HL-60 (cell line): ENCODE measurements at regions not wholly inside any gene's neighbourhood (a gene's known extent, or its start where the extent isn't known, plus 50 kb on each side); places are given as distances from the start of the nearest gene placed in this dataset.

Experiments used
- POLR2AphosphoS5 ChIP-seq: IDR thresholded peaks from 2 replicates; pipeline ENCODE4 v1.6.1; 2012; ENCODE audit warnings: low read depth
- TF ChIP-seq, protein P1 (sequence below): IDR thresholded peaks from one replicate; pipeline ENCODE4 v1.5.1; 2011; ENCODE audit warnings: low read length, control low read depth, inconsistent platforms; ENCODE audit not compliant: insufficient read depth

- TF ChIP-seq, protein P1, sequence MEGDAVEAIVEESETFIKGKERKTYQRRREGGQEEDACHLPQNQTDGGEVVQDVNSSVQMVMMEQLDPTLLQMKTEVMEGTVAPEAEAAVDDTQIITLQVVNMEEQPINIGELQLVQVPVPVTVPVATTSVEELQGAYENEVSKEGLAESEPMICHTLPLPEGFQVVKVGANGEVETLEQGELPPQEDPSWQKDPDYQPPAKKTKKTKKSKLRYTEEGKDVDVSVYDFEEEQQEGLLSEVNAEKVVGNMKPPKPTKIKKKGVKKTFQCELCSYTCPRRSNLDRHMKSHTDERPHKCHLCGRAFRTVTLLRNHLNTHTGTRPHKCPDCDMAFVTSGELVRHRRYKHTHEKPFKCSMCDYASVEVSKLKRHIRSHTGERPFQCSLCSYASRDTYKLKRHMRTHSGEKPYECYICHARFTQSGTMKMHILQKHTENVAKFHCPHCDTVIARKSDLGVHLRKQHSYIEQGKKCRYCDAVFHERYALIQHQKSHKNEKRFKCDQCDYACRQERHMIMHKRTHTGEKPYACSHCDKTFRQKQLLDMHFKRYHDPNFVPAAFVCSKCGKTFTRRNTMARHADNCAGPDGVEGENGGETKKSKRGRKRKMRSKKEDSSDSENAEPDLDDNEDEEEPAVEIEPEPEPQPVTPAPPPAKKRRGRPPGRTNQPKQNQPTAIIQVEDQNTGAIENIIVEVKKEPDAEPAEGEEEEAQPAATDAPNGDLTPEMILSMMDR, result no peak
- no peak for TF ChIP-seq POLR2AphosphoS5
These were observed 278.9 kb downstream of the NPHP4 start for GRCh38 chr1:5713101-5714010.
